Common myeloid progenitor, CD34-positive (primary cell): ENCODE measurements at regions not wholly inside any gene's neighbourhood (a gene's known extent, or its start where the extent isn't known, plus 50 kb on each side); places are given as distances from the start of the nearest gene placed in this dataset.

Experiments used
- CTCF ChIA-PET: fragments of 350-600 bp; sonication (Branson Sonifier 250); formaldehyde crosslinking; loops from one replicate; lab custom pipeline; 2021; ENCODE audit warnings: antibody characterized with exemption; lab: Charles Lee
- POLR2A ChIA-PET: fragments of 350-600 bp; sonication (Branson Sonifier 250); formaldehyde crosslinking; loops from one replicate; lab custom pipeline; 2021; ENCODE audit warnings: antibody characterized with exemption; lab: Charles Lee
- DNase-seq, 3 donors: peaks; one replicate each; pipeline versions ENCODE4 v3.0.0 to v3.0.0-alpha.2; 2013
- H3K27ac ChIP-seq, 2 experiments: 1 replicate in 1 of 2; 2 replicates in 1 of 2; pipeline ENCODE4 v1.7.0; 2013; ENCODE audit warnings: inconsistent platforms in 2 of 2, low read length in 2 of 2, mild to moderate bottlenecking in 2 of 2, low read depth in 1 of 2, moderate library complexity in 1 of 2; ENCODE audit not compliant: severe bottlenecking in 2 of 2, insufficient read depth in 1 of 2, poor library complexity in 1 of 2
- H3K27me3 ChIP-seq, 5 experiments: replicated peaks in 2 of 5; 1 replicate in 3 of 5; 2 replicates in 2 of 5; pipeline versions ENCODE4 v1.6.1 to v1.7.0; 2013; ENCODE audit warnings: low read length in 4 of 5, mild to moderate bottlenecking in 2 of 5, moderate library complexity in 2 of 5, inconsistent platforms in 1 of 5; ENCODE audit not compliant: insufficient read depth in 5 of 5, control insufficient read depth in 4 of 5
- H3K36me3 ChIP-seq, 4 experiments: 1 replicate in 2 of 4; 2 replicates in 2 of 4; pipeline versions ENCODE4 v1.6.1 to v1.7.0; 2013; ENCODE audit warnings: low read length in 3 of 4, control low read depth in 1 of 4, mild to moderate bottlenecking in 1 of 4; ENCODE audit not compliant: control insufficient read depth in 4 of 4, insufficient read depth in 4 of 4
- H3K4me1 ChIP-seq, 4 experiments: 1 replicate in 3 of 4; 2 replicates in 1 of 4; pipeline versions ENCODE4 v1.6.1 to v1.7.1; 2013; ENCODE audit warnings: low read length in 3 of 4, mild to moderate bottlenecking in 3 of 4, control low read depth in 1 of 4, inconsistent platforms in 1 of 4, moderate library complexity in 1 of 4; ENCODE audit not compliant: control insufficient read depth in 4 of 4, insufficient read depth in 4 of 4; ENCODE audit errors: control extremely low read depth in 1 of 4
- H3K4me3 ChIP-seq, 7 experiments: 1 replicate in 4 of 7; 2 replicates in 3 of 7; pipeline versions ENCODE4 v1.5.1 to v1.7.0; 2013; ENCODE audit warnings: mild to moderate bottlenecking in 7 of 7, low read length in 6 of 7, moderate library complexity in 6 of 7, inconsistent platforms in 2 of 7, low read depth in 2 of 7, control low read depth in 1 of 7; ENCODE audit not compliant: insufficient read depth in 4 of 7, control insufficient read depth in 1 of 7; ENCODE audit errors: extremely low read depth in 1 of 7
- H3K9me3 ChIP-seq, 5 experiments: 1 replicate in 4 of 5; 2 replicates in 1 of 5; pipeline versions ENCODE4 v1.6.1 to v1.7.1; 2013; ENCODE audit warnings: low read length in 4 of 5, mild to moderate bottlenecking in 2 of 5, inconsistent platforms in 1 of 5, low read depth in 1 of 5, moderate library complexity in 1 of 5; ENCODE audit not compliant: control insufficient read depth in 4 of 5, insufficient read depth in 2 of 5; ENCODE audit errors: control extremely low read depth in 1 of 5
- WGBS: methylation state at CpG from one replicate; pipeline ENCODE4 v1.1.5; 2013; ENCODE audit not compliant: insufficient coverage; 5-methylcytosine and 5-hydroxymethylcytosine counted together

DNA sequence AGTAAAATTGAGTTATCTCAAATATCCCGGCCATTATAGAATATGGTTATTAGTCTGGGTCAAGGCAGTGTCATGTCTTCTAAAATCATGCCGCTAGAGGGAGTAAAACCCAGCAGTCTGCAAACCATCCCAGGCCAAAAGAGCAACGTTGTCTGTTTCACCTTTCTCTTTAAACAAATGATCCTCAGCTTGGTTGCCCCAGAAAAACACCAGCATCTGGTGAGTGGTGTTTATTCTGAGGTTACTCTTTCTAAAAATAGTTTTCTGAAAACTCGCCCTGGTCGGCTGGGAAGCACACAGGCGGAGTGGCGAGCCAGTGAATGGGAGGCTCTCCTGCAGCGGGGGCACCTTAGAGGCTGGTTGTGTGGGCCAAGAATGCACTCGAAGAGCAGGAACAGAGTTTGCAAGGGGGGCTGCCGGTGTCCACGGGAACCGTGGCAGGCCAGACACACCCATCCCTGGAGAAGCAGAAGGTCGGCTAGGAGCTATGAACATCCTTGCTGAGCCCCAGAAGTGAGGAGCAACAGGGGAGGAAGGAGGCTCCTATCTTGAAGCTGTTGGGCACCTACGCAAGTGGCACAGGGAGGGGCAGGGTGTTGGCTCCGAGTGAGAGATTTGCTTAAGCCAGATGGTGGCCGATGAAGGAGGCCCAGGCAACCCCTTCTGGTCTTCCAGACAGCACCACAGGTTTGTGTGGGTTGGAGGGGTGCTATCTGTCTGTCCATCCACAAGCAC is 297.1 kb downstream of the ETS1 start:
- peaks cover 14 to 35% (median 24%) of the 10 kb centered on the region in 4 experiments for H3K4me1 ChIP-seq
- no peaks in the 10 kb centered on the region for H3K27me3 ChIP-seq
- H3K27ac ChIP-seq: peak overlapping the region in 1 of 2 experiments; percentile 7
- CTCF ChIA-PET: interaction anchor here (0.8 to 15.1 kb wide), 26 partner anchors 10 to 542 kb away, joined by 3 to 158 read pairs (median 3); no protein-coding TSS in a partner anchor
- WGBS: 37% methylated on average over 9 of the region's 16 CpGs
- H3K36me3 ChIP-seq: no peaks in the 10 kb centered on the region
- H3K4me3 ChIP-seq: peak overlapping the region in 1 of 7 experiments; percentile 41
- POLR2A ChIA-PET: interaction anchor here (1.1 to 1.3 kb wide), 2 partner anchors 340 to 342 kb away, joined by 3 to 4 read pairs; no protein-coding TSS in a partner anchor
- no peaks in the 10 kb centered on the region for H3K9me3 ChIP-seq
- DNase-seq: peak; percentile 84 to 90 (median 87)

DNA sequence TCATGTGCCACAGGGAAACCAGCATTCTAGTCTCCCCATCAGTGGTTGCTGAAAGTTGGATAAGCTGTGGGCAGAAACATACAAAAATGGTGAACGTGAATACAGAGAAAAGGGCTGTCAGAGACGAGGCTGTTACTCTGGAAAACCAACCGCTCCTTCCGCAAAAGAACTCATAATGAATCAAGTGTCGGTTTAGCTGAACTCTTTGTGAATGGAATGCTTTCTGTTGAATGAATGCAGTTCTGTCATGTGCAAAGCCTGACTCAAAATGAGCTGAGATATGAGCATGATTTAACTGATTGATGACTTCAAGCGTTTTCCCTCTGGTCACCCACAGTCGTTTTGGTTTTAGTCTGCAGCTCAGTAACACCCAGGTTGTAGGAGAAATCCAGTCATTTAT is 298.3 kb downstream of the ETS1 start:
- CTCF ChIA-PET: interaction anchor here (0.7 to 15.1 kb wide), 15 partner anchors 10 to 468 kb away, joined by 3 to 158 read pairs (median 3); no protein-coding TSS in a partner anchor
- H3K4me1 ChIP-seq: peaks cover 13 to 42% (median 23%) of the 10 kb centered on the region in 4 experiments
- H3K36me3 ChIP-seq: no peaks in the 10 kb centered on the region
- H3K27ac ChIP-seq: no peak overlapping the region
- no peaks in the 10 kb centered on the region for H3K9me3 ChIP-seq
- H3K4me3 ChIP-seq: no peak overlapping the region
- POLR2A ChIA-PET: no interaction called here
- no peak for DNase-seq
- WGBS: 83% methylated on average over 7 of the region's 7 CpGs
- H3K27me3 ChIP-seq: no peaks in the 10 kb centered on the region

DNA sequence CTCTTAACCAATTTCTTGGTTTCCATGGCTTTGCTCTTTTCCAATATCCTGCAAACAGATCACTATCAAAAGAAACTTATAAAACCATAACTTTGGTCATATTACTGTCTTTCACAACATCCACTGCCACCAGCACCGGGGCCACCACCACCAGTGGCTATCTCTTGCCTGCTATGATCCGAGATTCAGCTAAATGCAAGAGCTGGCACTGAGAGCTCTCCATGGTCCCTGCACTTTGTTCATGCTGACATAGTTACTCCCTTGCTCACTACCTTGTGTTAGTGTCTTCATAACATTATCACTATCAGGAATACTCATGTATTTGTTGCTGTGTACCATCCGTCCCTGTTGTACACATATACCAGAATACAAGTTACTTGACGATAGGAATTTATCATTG is 299.0 kb downstream of the ETS1 start:
- H3K36me3 ChIP-seq: no peaks in the 10 kb centered on the region
- no peaks in the 10 kb centered on the region for H3K27me3 ChIP-seq
- CTCF ChIA-PET: interaction anchor here (1.0 to 15.1 kb wide), 5 partner anchors 9 to 338 kb away, joined by 3 to 158 read pairs (median 4); no protein-coding TSS in a partner anchor
- POLR2A ChIA-PET: no interaction called here
- 100% methylated on average over 2 of the region's 4 CpGs for WGBS
- H3K4me1 ChIP-seq: peaks cover 13 to 42% (median 23%) of the 10 kb centered on the region in 4 experiments
- no peaks in the 10 kb centered on the region for H3K9me3 ChIP-seq
- DNase-seq: no peak
- H3K27ac ChIP-seq: no peak overlapping the region
- H3K4me3 ChIP-seq: no peak overlapping the region

DNA sequence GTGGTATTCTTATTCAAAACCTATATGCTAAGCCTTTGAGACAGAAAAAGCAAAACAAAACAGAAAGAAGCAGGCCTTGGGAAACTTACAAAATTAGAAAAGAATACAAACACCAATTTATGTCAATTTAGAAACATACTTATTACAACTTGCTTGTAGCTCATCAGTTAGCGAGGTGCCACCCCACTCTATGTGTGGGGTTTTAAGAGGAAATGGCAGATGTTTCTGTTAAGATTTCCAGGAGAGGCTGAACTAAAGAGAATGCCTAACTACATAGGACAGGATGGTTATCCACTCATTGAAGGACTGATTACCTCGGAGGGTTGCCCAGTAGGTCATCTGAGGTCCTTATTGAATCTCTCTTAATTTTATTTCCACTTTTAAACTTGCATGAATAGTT is 302.0 kb downstream of the ETS1 start:
- WGBS: no CpG with 5 or more reads among the region's 2 CpGs
- Histone ChIP-seq H3K4me3 (no peak overlapping the region), H3K4me1 (peaks cover 2 to 15% (median 6%) of the 10 kb centered on the region in 4 experiments), H3K27ac (no peak overlapping the region), H3K9me3 (no peaks in the 10 kb centered on the region), H3K36me3 (no peaks in the 10 kb centered on the region), H3K27me3 (no peaks in the 10 kb centered on the region)
- ChIA-PET POLR2A (no interaction called here), CTCF (interaction anchor here (0.8 to 15.1 kb wide), 8 partner anchors 9 to 491 kb away, joined by 3 to 158 read pairs (median 4); no protein-coding TSS in a partner anchor)
- DNase-seq: peak in 2 of 3 donors; percentile 63 to 77

DNA sequence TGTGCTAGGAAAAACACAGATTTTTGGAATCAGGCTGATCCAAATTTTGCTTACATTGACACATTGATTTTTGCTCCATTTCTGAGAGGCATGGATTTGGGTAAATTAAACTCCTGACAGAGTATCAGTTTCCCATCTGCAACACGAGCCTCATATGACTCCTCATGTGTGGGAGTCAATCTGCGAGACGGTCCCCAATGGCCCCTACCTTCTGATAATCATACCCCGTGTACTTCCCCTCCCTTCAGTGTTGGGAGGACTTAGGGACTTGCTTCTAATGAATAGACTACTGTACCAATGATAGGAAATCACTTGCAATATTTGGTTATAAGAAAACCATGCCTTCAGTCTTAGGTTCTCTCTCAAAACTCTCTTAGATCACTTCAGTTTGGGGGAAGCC is 302.7 kb downstream of the ETS1 start:
- H3K4me1 ChIP-seq: peaks cover 0 to 13% (median 4%) of the 10 kb centered on the region in 4 experiments
- 100% methylated on average over 3 of the region's 4 CpGs for WGBS
- no peak overlapping the region for H3K27ac ChIP-seq
- no peaks in the 10 kb centered on the region for H3K36me3 ChIP-seq
- no peak overlapping the region for H3K4me3 ChIP-seq
- ChIA-PET POLR2A (interaction anchor here (0.6 kb wide), 1 partner anchor 12 kb away, joined by 3 read pairs; no protein-coding TSS in a partner anchor), CTCF (interaction anchor here (0.8 to 15.1 kb wide), 8 partner anchors 9 to 342 kb away, joined by 3 to 158 read pairs (median 4); no protein-coding TSS in a partner anchor)
- no peak for DNase-seq
- no peaks in the 10 kb centered on the region for H3K27me3 ChIP-seq
- H3K9me3 ChIP-seq: no peaks in the 10 kb centered on the region

DNA sequence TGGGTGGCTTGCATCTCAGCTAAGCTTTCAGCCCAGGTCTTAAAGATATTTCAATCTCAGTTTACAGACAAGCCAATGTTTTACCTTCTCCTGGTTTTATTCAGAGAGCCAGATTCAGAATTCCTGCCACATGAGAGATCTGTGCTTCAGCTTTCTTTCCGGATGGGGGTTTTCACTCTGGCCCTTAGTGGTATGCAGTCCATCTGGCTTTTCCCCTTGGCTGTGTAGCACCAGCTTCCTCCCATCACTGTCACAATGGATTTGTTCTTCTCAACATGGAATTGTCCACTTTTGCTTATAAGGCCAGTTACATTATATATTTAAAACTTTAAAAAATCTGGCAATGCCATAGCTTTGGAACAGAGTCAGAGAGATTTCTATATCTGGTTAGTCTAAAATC is 303.9 kb downstream of the ETS1 start:
- no peak overlapping the region for H3K4me3 ChIP-seq

More for the DNA sequence above, 303.9 kb downstream of the ETS1 start:
- 80% methylated on average over 1 of the region's 1 CpG for WGBS
- H3K36me3 ChIP-seq: no peaks in the 10 kb centered on the region
- DNase-seq: no peak
- POLR2A ChIA-PET: interaction anchor here (0.6 kb wide), 1 partner anchor 402 kb away, joined by 3 read pairs; no protein-coding TSS in a partner anchor
- H3K9me3 ChIP-seq: no peaks in the 10 kb centered on the region
- CTCF ChIA-PET: interaction anchor here (0.8 to 15.1 kb wide), 8 partner anchors 11 to 343 kb away, joined by 3 to 158 read pairs (median 4); no protein-coding TSS in a partner anchor
- H3K27ac ChIP-seq: no peak overlapping the region
- H3K27me3 ChIP-seq: no peaks in the 10 kb centered on the region
- H3K4me1 ChIP-seq: peaks cover 0 to 13% (median 3%) of the 10 kb centered on the region in 4 experiments
